Central memory CD4-positive, alpha-beta T cell (primary cell): ENCODE measurements at regions not wholly inside any gene's neighbourhood (a gene's known extent, or its start where the extent isn't known, plus 50 kb on each side); places are given as distances from the start of the nearest gene placed in this dataset.

ENCODE experiments used
- DNase-seq: peaks from one replicate; pipeline ENCODE4 v3.0.0; 2022

DNA sequence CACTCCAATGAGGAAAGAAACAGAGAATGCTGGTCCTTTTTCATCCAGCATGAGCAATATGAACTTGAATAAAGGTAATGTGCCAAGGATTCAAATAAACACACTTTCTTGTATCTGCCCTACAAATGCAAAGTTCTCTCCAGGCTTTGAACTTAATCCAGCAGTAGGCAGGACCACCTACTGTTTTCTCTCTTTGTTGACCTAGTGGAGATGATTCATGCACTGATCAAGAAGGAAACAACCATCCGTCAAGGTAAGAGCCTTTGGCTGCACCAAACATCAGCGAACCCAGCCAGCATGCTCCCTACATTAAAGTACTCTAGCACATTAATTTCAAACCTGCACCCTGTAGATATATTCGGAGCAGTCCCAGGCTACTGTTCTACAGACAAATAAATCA, 489.3 kb downstream of the GALC start:
- no peak for DNase-seq

DNA sequence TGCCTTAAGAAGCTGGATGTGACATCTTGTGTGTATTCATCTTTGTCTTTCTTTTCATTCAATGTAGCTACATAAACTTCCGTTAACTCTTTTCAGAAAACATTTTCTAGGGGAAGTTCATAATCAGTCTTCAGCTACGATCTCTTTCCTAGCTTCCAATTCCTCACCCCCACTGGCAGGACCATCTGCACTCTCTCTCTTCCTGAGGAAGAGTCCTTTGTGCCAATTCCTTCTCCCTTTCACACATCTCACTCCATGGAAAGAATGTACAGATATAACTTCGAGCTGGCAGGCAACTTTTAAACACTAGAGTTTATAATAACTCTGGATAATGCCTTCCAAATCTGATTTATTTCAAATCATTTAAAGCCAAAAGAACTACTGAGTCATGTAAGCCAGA, 495.7 kb downstream of the GALC start:
- no peak for DNase-seq

DNA sequence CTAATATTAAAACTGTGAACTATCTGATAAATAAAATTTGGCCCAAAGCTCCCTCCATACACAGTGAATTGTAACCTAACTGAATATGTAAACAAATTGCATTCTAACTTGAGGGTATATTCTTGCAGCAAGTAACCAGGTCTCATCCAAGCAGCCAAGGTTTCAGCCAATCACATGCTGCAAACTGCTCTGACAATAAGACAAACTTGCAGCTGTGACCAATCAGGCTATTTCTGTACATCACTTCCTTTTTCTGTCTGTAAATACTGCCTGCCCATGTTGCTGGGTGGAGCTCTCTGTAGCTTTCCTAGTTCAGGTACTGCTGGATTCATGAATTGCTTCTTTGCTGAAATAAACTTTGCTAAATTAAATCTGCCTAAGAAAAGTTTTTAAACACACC, 499.0 kb downstream of the GALC start:
- no peak for DNase-seq

DNA sequence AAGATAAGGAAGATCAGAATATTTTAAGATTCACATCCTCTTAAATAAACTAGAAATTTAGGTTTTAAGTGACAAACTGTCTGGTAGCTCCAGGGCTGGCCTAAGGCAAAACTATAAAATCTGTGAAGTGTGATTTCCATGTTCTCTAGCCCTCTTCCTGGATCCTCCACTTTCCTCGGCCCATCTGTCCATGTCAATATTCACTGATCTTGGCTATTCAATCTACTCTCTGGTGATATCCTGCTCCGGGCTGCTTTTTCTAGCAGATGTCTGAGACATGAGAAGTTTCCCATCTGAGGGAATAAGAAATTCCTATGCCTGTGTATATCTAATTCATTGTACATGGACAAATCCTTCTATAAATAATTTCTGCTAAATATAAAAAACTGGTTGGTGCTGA, 500.4 kb downstream of the GALC start:
- DNase-seq: no peak

DNA sequence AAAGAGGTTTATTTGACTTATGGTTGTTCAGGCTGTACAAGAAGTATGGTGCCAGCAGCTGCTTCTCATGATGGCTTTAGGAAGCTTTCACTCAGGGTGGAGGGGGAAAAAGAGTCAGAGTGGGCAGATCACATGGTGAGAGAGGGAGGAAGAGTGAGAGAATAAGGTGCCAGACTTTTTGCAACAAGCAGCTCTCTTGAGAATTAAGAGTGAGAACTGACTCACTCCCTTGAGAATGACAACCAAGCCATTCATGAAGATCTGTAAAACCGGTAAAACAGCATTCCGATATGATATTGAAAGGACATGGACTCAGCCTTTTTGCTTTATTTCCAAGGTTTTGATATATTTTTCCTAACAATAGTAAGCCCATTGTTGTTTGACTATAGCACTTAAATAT, 501.2 kb downstream of the GALC start:
- DNase-seq: no peak

DNA sequence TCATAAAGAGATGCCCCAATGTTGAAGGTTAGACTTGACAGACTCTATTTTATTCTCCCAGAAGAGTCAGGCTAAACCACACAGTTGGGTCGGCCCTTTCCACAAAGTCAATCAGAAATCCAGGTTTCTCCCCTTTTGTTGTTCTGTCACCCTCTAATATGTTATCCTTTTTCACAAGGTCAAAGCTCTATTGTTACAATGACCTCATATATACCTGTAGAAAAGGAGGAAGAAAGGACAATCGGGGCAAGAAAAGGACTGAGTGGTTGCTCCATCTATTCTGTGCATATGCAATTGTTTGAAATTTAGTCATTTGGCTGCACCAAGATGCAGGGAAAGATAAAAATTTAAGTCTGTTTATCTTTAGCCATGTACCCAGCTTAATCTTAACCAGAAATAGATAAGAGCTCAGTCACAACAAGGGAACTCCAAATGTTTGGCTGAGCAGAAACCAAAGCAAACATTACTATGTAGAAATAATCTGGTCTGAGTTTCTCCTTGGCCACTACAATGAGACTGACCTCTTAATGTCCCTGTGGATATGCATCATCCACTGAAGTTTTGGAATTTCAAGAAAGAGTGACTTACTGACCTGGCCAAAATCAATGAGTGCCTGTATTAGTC, 503.7 kb downstream of the GALC start:
- DNase-seq: no peak

DNA sequence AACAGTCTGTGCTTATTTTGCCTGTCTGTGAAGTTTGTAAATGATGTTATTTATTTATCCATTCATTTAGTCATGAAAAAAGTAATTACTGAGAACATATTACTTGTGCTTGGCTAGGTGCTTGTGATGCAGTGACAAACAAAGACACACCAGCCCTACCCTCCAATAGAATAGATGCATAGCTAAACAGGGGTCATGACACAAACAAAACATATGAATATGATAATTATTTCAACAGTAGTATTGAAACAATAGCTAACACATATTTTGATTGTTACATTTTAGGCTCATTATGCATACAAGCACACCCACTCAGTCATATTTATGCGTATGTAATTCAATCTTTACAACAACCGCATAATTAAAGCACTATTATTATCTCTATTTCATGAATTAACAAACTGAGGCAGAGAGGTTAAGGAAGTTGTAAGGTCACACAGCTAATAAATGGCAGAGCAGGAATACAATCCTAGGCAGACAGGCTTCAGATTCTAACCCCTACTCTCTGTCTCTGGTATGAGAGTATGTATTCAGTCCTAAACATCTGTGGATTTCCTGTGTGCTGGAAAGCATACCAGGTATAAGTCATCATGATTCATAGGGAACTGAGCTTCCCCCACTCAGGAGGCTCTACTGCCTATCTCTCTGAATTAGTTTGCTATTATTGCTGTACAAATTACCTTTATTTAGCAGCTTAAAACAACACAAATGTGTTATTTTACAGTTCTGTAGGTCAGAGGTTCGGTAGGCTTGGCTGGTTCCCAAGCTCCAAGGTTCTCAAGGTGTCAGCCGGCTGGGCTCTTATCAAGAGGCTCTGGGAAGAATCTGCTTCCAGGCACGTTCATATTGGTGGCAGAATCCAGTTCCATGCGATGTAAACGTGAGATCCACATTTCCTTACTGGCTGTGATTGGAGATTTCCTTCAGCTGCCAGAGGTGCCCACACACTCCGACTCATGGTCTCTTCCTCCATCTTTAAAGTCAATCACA, 509.4 kb downstream of the GALC start:
- DNase-seq: no peak

DNA sequence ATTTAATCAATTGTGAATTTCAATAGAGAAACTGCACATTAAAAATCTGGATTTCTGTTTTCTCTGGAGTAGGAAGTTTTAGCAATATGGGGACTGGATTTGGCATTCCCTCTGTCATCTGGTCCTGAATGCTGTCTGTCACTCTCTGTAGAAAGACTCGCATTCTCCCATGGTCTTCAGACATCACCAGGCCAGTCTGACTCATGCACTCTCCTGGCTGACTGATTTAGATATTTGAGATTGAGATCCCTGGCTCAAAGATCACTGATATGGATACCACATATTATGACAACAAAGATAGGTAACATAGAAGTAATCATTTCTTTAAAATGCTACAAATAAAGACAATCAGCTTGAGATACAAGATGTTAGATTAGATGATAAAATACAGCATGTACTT, 524.5 kb downstream of the GALC start:
- no peak for DNase-seq

DNA sequence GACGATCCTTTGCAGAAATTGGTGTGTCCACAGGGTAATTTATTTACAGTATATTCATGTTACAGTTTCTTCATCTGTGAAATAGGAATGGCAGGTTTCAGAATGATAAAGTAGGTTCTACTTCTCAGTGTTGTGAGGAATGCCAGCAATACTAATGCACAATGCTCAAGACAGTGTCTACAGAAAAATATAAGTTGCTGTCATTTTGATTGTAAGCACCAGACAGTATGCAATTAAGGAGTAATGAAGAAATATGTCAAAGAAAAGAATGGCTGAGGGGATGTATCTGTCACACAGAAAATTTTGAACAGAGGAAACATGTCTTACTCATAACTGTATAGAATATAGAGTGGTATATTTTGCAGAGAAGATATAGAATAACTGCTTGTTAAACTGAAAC, 525.4 kb downstream of the GALC start:
- no peak for DNase-seq

DNA sequence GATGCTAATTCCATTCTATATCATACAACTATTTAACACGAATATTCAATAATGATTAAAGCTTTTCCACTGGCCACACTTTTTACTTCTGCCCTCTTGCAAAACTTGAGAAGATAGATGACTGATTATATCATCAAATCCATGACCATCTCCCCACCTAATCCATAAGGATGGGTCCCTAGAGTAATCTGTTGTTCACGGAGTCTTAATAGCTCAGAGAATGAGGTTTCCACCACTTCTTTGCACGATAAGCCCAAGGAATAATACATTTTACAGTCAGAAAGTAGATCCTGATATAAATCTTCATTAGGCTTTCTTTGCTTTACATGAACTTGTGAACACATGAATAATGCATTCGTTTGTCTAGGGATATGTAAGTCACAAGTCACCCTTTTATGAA, 527.2 kb downstream of the GALC start:
- DNase-seq: no peak

DNA sequence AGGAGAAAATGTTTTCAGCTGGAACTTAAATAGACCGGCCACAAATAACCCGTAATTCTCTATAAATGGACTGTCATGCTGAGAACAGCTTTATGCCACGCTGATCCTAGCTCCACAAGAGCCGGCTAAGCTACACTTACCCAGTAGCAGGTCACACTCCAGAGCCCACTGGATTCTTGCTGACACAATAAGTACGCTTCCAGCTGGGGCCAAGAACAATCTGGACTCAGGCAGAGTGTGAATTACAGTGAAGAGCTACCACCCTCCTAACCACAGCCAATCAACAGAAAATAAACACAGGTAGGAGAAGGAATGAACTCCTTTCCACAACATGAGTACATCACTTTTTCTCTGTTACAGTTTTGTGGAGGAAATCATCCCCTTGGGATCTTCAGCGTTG, 531.3 kb downstream of the GALC start:
- DNase-seq: no peak

DNA sequence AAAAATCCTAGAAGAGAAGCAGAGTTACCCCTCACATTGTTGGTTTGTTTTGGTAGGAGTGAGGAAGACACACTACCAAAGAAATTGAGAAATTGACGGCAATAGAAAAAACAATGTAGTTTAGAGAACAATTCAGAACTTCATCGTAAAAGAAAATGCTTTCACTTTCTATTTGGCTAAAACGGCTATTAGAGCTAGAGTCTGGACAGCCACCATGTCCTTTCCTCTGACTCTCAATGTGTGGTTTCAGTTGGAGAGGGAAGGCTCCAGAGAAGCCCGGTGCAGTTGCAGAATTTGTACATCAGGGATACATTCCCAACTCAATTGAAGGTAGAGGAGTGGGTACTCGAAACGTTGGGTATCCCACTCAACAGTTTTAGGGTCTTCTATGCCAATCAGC, 535.3 kb downstream of the GALC start:
- DNase-seq: no peak

DNA sequence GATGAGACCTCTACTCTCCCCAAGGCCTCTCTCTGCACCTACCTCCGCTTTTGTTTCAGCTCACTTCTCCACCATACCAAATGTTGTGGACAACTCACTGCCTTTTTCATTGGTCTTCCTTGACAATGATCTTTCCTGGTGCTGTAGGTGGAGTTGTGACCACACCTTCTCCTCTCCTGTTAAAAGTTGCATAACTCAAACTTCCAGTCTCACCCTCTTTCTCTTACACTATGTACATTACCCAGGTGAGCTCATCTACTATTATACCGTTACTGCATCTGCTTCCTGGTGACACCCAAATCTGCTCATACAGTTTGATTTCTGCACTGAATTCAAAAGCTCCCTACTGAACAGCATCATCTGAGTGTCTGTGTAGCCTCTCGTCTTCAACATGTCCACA, 542.8 kb downstream of the GALC start:
- DNase-seq: no peak

DNA sequence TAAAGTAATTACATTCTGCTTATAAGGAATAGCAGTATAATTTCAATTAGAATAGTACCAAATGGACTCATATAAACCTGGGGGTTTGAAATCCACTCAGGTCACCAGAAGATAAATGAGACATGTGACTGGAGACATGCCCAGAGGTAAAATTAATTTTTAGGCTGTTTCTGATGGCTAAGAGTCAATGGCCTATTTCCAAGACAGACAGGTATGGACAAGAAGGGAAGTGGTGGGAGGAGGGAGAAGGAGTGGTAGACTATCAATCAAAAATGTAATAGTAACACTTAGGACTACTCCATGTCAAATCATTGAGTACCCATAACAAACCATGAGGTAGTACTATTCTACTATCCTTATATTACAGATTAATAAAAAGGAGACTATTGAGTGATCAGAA, 544.0 kb downstream of the GALC start:
- no peak for DNase-seq

DNA sequence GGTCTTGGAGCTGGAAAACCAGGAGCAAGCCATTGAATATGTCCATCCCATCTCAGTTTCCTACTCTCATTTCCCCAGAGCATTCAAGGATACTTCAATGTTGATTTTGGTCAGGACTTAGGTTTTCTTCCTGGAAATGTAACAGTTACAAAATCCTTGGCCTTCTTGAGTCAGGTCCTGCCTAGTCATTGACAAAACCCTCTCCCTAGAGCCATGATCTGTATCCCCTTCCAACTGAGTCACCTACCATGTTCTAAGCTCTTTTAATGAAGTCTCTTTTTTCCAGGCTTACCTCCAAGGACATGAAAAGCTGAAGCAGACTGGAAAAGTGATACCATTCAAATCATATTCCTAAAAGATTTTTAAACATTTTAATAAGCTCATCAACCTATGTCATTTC, 549.2 kb downstream of the GALC start:
- no peak for DNase-seq

DNA sequence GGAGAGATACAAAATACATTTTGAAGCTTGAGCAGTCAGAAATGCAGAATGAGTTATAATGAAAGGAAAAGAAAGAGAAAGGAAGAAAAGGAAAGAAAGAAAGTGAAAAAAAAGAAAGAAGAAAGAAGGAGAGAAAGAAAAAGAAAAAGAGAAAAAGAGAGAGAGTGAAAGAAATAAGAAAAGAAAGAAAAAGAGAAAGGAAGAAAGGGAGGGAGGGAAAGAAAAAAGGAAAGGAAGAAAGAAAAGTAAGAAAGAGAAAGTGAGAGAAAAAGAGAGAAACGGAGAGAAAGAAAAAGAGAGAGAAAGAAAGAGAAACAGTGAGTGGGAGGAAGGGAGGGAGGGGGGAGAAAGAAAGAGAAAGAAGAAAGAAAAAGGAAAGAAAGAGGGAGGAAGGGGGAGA, 549.9 kb downstream of the GALC start:
- DNase-seq: no peak

DNA sequence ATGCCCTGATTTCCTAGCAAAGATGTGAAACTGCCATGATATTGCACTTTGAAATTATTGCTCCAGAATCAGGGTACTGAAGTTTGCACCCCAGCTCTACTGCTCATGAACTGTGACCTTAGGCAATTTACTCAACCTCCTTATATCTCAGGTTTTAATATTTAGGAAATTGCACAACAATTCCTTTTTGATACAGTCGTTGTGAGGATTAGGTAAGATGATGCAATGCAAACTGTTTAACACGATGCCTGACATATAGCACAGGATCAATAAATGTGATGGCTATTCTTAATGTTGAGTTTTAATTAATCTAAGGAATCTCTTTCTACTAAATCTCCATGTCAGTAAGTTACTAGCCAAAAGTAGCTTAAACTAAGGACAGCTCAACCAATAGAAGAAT, 555.8 kb downstream of the GALC start:
- DNase-seq: no peak

DNA sequence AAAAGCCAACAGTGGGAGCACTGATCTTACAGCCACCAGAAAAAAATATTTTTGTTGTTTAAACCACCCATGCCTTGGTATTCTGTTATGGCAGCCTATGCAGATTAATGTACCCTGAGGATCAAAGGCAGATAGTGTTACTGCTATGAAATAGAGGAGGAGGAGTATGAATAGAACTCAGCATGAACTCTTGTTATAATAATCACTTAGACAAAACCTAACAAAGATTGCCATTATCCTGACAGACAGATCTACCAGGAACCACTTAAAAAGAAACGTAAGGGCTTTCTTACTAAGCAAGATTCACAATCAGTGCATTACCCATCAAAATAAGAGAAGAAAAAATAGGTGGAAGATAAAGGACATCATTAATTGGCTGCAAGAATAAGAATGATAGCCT, 558.3 kb downstream of the GALC start:
- no peak for DNase-seq

DNA sequence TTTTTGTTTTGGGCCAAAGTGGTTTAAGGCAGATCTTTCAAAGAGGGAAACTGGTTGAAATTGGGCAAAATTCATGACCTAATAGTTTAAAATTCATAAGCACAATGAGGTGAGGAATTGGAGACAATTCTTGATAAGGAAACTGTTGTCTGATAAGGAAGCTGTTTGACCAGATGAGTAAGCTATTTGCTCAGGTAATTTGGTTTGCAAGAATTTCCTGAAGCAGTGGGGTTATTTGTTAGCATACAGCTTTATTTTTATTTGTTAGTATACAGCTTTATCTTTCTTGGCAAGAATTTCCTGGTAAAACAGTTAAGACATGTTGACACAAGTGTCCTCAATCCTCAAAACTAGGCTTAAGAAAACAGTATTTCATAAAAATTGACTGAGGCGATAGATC, 559.0 kb downstream of the GALC start:
- DNase-seq: no peak

DNA sequence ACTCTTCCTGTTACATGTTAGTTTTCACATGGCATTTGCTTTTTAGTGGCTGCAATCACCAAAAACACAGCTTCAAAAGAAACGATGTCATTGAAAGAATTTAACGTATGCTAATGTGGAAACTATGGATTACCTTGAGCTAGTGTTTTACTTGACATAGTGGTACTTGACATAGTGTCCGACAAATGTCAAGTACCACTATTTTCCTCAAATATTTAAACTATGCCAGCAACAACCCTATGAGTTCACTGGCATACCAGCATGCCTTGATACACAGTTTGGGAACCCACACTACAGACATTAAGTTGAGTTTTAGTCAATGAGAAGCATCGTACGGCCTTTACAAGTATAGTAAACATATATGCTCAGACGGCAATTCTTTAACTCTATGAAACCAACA, 560.3 kb downstream of the GALC start:
- DNase-seq: no peak

DNA sequence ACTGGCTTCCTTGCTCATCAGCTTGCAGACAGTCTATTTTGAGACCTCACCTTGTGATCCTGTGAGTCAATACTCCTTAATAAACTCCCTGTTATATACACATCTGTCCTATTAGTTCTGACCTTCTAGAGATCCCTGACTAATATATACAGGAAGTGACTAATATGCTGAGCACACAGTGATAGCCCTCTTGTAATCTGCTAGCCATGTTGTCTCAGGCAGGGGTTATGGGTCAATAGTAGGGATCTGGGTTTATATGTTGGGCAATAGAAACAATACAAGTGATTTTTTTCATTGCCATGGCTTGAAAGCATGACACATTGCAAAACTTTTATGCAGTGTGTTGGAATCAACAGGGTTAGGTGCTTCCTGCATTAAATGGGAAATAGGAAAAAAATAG, 562.2 kb downstream of the GALC start:
- DNase-seq: no peak

DNA sequence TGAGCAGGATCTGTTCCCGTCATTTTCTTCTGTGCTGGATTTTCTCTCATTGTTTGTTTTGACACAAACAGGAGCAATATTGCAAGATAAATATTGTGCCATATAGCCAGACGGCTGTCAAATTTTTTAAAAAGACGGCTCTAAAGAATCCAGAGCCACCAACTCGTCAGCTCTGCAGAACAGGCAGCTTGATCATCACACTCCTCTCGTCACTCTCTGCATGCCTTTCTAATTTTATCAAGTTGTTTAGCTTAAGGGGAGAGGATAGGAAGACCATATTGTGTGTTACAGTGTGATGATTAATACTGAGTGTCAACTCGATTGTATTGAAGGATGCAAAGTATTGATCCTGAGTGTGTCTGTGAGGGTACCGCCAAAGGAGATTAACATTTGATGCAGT, 562.8 kb downstream of the GALC start:
- no peak for DNase-seq

DNA sequence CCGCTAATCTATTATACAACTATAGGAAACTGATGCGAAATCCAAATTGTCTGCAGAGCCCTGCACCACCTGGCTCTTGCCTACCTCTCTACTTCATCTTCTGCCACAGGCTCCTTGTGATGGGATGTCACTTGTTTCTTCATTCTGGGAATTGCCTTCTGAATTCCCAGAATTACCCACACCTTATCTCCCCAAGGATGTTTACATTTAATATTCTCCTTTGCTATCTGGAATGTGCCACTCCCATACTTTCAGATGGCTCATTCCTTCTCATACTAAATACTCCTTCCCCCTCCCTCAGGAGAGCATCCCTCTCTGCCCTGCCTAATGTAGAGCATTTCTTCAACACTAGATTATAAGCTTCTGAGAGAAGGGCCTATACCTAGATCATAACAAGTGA, 573.1 kb downstream of the GALC start:
- no peak for DNase-seq

DNA sequence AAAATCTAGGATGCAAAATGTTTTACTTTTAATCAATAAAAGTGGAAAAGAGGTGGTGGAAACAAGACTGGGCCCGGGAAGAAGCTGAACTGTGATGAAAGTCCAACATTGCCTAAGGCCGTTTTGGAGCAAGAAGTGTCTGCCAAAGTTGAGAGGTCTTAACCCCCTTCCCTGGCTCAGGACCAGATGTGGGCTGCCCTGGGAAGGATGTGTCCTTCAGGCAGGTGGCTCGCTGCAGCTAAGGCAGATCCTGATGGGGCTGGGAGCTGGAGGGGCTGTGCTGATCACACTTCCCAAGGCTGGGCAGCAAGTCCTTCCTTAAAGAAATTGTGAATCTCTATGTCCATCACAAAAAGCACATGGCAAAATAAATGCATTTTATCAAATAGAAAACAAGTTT, 581.6 kb downstream of the GALC start:
- no peak for DNase-seq

DNA sequence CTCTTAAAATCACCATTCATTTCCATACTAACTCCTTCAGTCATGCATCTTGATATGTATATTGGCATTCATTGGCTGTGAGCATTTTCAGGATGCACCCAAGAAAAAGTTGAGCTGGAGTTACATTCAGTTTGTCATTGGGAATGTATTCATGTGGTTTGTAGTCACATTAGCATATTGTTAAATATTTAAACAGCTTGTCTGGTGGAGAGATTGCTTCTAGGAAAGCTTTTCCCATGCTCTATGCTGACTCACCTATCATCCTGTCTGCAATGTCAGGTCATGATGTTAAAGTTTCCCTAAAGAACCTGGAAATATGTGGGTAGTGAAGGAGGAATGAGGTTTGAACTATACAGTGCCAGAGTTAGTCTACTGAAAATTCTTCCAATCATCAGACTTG, 583.6 kb downstream of the GALC start:
- DNase-seq: no peak
